ENCODE measurements at regions not wholly inside any gene's neighbourhood (a gene's known extent, or its start where the extent isn't known, plus 50 kb on each side); places are given as distances from the start of the nearest gene placed in this dataset.

- TF ChIP-seq CTCF (IDR thresholded peaks at IDR 0.05) (no peak), RAD21 (conservative IDR thresholded peaks at IDR 0.05 in 1 of 2, IDR thresholded peaks at IDR 0.05 in 1 of 2) (no peak)
Observed at GRCh38 chr13:33401238-33401637, 115.7 kb upstream of the STARD13 start (continued).

- 59% methylated on average over 5 of the region's 7 CpGs for whole genome bisulfite sequencing (ENCODE audit: missing lambda C conversion rate)
- TF ChIP-seq ATOH8 (CRISPR knock-in tag; IDR thresholded peaks at IDR 0.05; ENCODE audit: low read depth) (no peak), GATA3 (IDR thresholded peaks at IDR 0.05; ENCODE audit: borderline replicate concordance) (no peak), FOSB (CRISPR knock-in tag; IDR thresholded peaks at IDR 0.05) (no peak), USF2 (IDR thresholded peaks at IDR 0.05) (no peak), RAD21 (conservative IDR thresholded peaks at IDR 0.05 in 1 of 2, IDR thresholded peaks at IDR 0.05 in 1 of 2) (no peak), HOXB13 (CRISPR knock-in tag; IDR thresholded peaks at IDR 0.05; ENCODE audit: low read depth) (no peak), CBX2 (IDR thresholded peaks at IDR 0.05; ENCODE audit: borderline replicate concordance, low read depth) (no peak)
- CTCF ChIA-PET: no interaction called here
- no peaks in the 10 kb centered on the region for H3K4me1 ChIP-seq
- no peaks in the 10 kb centered on the region for H3K9me3 ChIP-seq
- ATAC-seq: no peak
- H3K4me3 ChIP-seq: no peak overlapping the region
- no peak overlapping the region for H3K4me2 ChIP-seq
- no peak overlapping the region for H3K27ac ChIP-seq
- FAIRE-seq: no peak
- POLR2A ChIA-PET: no interaction called here
- DNase-seq (ENCODE audit: low read depth in 1 of 2, low spot score in 1 of 2): no peak
Observed at GRCh38 chr13:33402975-33403374, 117.4 kb upstream of the STARD13 start.

- TF ChIP-seq HES2 (IDR thresholded peaks at IDR 0.05) (no peak), RARB (CRISPR knock-in tag; IDR thresholded peaks at IDR 0.05) (no peak), RCOR1 (IDR thresholded peaks at IDR 0.05; ENCODE audit: low read depth, low read length) (no peak), ESRRA (IDR thresholded peaks at IDR 0.05; ENCODE audit: borderline replicate concordance, low read length) (no peak), HMGXB4 (CRISPR knock-in tag; IDR thresholded peaks at IDR 0.05; ENCODE audit: borderline replicate concordance) (no peak), HOXB5 (CRISPR knock-in tag; IDR thresholded peaks at IDR 0.05) (no peak), POLR2AphosphoS2 (conservative IDR thresholded peaks at IDR 0.05; ENCODE audit: low read length) (no peak), JUN (IDR thresholded peaks at IDR 0.05) (no peak), KDM1A (IDR thresholded peaks at IDR 0.05; ENCODE audit: low read depth) (no peak), FOSL2 (IDR thresholded peaks at IDR 0.05) (no peak), FOSL2 (CRISPR knock-in tag; IDR thresholded peaks at IDR 0.05) (no peak), NPAS2 (CRISPR knock-in tag; IDR thresholded peaks at IDR 0.05; ENCODE audit: borderline replicate concordance) (no peak), CEBPB (IDR thresholded peaks at IDR 0.05) (no peak)
- Histone ChIP-seq H3K4me1 (no peaks in the 10 kb centered on the region), H3K9me3 (no peaks in the 10 kb centered on the region), H3K4me2 (no peak overlapping the region), H3K27ac (no peak overlapping the region), H3K4me3 (no peak overlapping the region)
- FAIRE-seq: no peak
- no peak for ATAC-seq
- 80% methylated on average over 5 of the region's 5 CpGs for WGBS (ENCODE audit: missing lambda C conversion rate)
- POLR2A ChIA-PET: no interaction called here
- DNase-seq (ENCODE audit: low read depth in 1 of 2, low spot score in 1 of 2): no peak
- CTCF ChIA-PET: no interaction called here
Observed at GRCh38 chr13:33403807-33404362, 118.3 kb upstream of the STARD13 start.
